BJ (cell line): ENCODE measurements at regions not wholly inside any gene's neighbourhood (a gene's known extent, or its start where the extent isn't known, plus 50 kb on each side); places are given as distances from the start of the nearest gene placed in this dataset.
A peak's percentile ranks its signal among the peaks of the same experiment; 100 is the strongest.

Experiments
- CTCF ChIA-PET: fragments of 350-600 bp; formaldehyde crosslinking; extraction: SDS; loops from one replicate; lab custom pipeline; 2021; ENCODE audit warnings: antibody characterized with exemption, inconsistent platforms; lab: Yijun Ruan, JAX
- POLR2A ChIA-PET: fragments of 300-600 bp; sonication (Branson Sonifier 250); formaldehyde crosslinking; extraction: SDS; loops from one replicate; lab custom pipeline; 2021; ENCODE audit warnings: antibody characterized with exemption; lab: Charles Lee
- DNase-seq: peaks from one replicate; pipeline ENCODE4 v3.0.0-alpha.2; 2011; ENCODE audit warnings: low read depth
- H3K27me3 ChIP-seq: 2 replicates; pipeline ENCODE4 v1.6.0; 2011; ENCODE audit warnings: low read length; ENCODE audit not compliant: control insufficient read depth, insufficient read depth
- H3K36me3 ChIP-seq: 2 replicates; pipeline ENCODE4 v1.5.1; 2011; ENCODE audit warnings: low read length; ENCODE audit not compliant: control insufficient read depth, insufficient read depth
- H3K4me3 ChIP-seq: 2 replicates; pipeline ENCODE4 v1.5.1; 2011; ENCODE audit warnings: low read depth, mild to moderate bottlenecking, control low read depth, low read length
- CTCF ChIP-seq: IDR thresholded peaks from 2 replicates; pipeline ENCODE4 v1.5.1; 2011; ENCODE audit warnings: low read depth, mild to moderate bottlenecking, control low read depth, inconsistent platforms, low read length, moderate library complexity; ENCODE audit not compliant: insufficient read depth

GRCh38 chr11:71349627-71350026, 97.2 kb upstream of the SHANK2 start:
- CTCF ChIA-PET, result no interaction called here

GRCh38 chr11:71343828-71344400, 91.5 kb upstream of the SHANK2 start:
- Histone ChIP-seq H3K36me3 (no peaks in the 10 kb centered on the region), H3K27me3 (peaks cover 11% of the 10 kb centered on the region), H3K4me3 (no peak overlapping the region)
- ChIA-PET CTCF (interaction anchor here (0.8 to 3.0 kb wide), 5 partner anchors 10 to 257 kb away, joined by 3 to 10 read pairs (median 6); no protein-coding TSS in a partner anchor), POLR2A (no interaction called here)
- TF ChIP-seq CTCF, result no peak
- DNase-seq, result no peak

More at GRCh38 chr11:71349627-71350026, 97.2 kb upstream of the SHANK2 start:
- H3K27me3 ChIP-seq, result peaks cover 13% of the 10 kb centered on the region
- H3K36me3 ChIP-seq, result no peaks in the 10 kb centered on the region
- no peak overlapping the region for H3K4me3 ChIP-seq
- no peak for DNase-seq
- no peak for TF ChIP-seq CTCF
- POLR2A ChIA-PET, result no interaction called here

- ChIA-PET CTCF (interaction anchor here (0.8 to 3.0 kb wide), 5 partner anchors 11 to 875 kb away, joined by 3 to 10 read pairs (median 6); no protein-coding TSS in a partner anchor), POLR2A (no interaction called here)
- H3K4me3 ChIP-seq, result no peak overlapping the region
- TF ChIP-seq CTCF, result peak; percentile 67
- DNase-seq, result no peak
- H3K36me3 ChIP-seq, result no peaks in the 10 kb centered on the region
- peaks cover 10% of the 10 kb centered on the region for H3K27me3 ChIP-seq
Measured at GRCh38 chr11:71342951-71343827, 90.8 kb upstream of the SHANK2 start.

- DNase-seq, result no peak
Measured at GRCh38 chr11:71342116-71342515, 89.7 kb upstream of the SHANK2 start.

More at GRCh38 chr11:71342116-71342515, 89.7 kb upstream of the SHANK2 start:
- no peak for TF ChIP-seq CTCF
- ChIA-PET POLR2A (no interaction called here), CTCF (interaction anchor here (1.8 to 2.8 kb wide), 2 partner anchors 10 to 255 kb away, joined by 6 to 7 read pairs; no protein-coding TSS in a partner anchor)
- Histone ChIP-seq H3K27me3 (peaks cover 9% of the 10 kb centered on the region), H3K36me3 (no peaks in the 10 kb centered on the region), H3K4me3 (no peak overlapping the region)
